ELF-1 (cell line): ENCODE measurements at regions not wholly inside any gene's neighbourhood (a gene's known extent, or its start where the extent isn't known, plus 50 kb on each side); places are given as distances from the start of the nearest gene placed in this dataset.

ENCODE experiments used
- DNase-seq: peaks from one replicate; pipeline ENCODE4 v3.0.0-alpha.2; 2016; ENCODE audit warnings: low read depth, low spot score

- DNase-seq = no peak
These were observed 476.8 kb downstream of the GABRG1 start for GRCh38 chr4:45646885-45647590.

GRCh38 chr4:45640281-45640680 is 483.6 kb downstream of the GABRG1 start:
- no peak for DNase-seq

GRCh38 chr4:45638641-45639040 is 485.2 kb downstream of the GABRG1 start:
- no peak for DNase-seq

- DNase-seq = no peak
These were observed 487.7 kb downstream of the GABRG1 start for GRCh38 chr4:45636175-45636574.

GRCh38 chr4:45629717-45630116 is 494.1 kb downstream of the GABRG1 start:
- no peak for DNase-seq

- no peak for DNase-seq
These were observed 501.9 kb downstream of the GABRG1 start for GRCh38 chr4:45621971-45622370.

GRCh38 chr4:45620808-45621207 is 503.0 kb downstream of the GABRG1 start:
- no peak for DNase-seq

GRCh38 chr4:45596379-45597101 is 527.3 kb downstream of the GABRG1 start:
- DNase-seq = no peak

- DNase-seq = no peak
These were observed 543.5 kb downstream of the GABRG1 start for GRCh38 chr4:45580334-45580733.

GRCh38 chr4:45578874-45579273 is 545.0 kb downstream of the GABRG1 start:
- no peak for DNase-seq

GRCh38 chr4:45576275-45576674 is 547.6 kb downstream of the GABRG1 start:
- no peak for DNase-seq

GRCh38 chr4:45569619-45570018 is 554.2 kb downstream of the GABRG1 start:
- no peak for DNase-seq

GRCh38 chr4:45568694-45569093 is 555.2 kb downstream of the GABRG1 start:
- no peak for DNase-seq

GRCh38 chr4:45566896-45567603 is 556.8 kb downstream of the GABRG1 start:
- no peak for DNase-seq

GRCh38 chr4:45554423-45554822 is 569.4 kb downstream of the GABRG1 start:
- DNase-seq = no peak

GRCh38 chr4:45550766-45551366 is 573.0 kb downstream of the GABRG1 start:
- DNase-seq = no peak

GRCh38 chr4:45539142-45539814 is 584.6 kb downstream of the GABRG1 start:
- DNase-seq = no peak

- DNase-seq = no peak
These were observed 593.4 kb downstream of the GABRG1 start for GRCh38 chr4:45530498-45530897.

GRCh38 chr4:45527160-45527559 is 596.7 kb downstream of the GABRG1 start:
- DNase-seq = no peak

GRCh38 chr4:45518832-45519231 is 605.0 kb downstream of the GABRG1 start:
- DNase-seq = no peak

GRCh38 chr4:45502471-45502870 is 621.4 kb downstream of the GABRG1 start:
- DNase-seq = no peak

GRCh38 chr4:45484740-45485139 is 639.1 kb downstream of the GABRG1 start:
- no peak for DNase-seq
